Inflammatory macrophage treated with lipopolysaccharide for 1 hour (primary cell): ENCODE measurements at regions not wholly inside any gene's neighbourhood (a gene's known extent, or its start where the extent isn't known, plus 50 kb on each side); places are given as distances from the start of the nearest gene placed in this dataset.
A peak's percentile ranks its signal among the peaks of the same experiment; 100 is the strongest.

Experiments used
- DNase-seq, 2 donors: peaks; one replicate each; pipeline ENCODE4 v3.0.0-alpha.2; 2020 to 2022

DNA sequence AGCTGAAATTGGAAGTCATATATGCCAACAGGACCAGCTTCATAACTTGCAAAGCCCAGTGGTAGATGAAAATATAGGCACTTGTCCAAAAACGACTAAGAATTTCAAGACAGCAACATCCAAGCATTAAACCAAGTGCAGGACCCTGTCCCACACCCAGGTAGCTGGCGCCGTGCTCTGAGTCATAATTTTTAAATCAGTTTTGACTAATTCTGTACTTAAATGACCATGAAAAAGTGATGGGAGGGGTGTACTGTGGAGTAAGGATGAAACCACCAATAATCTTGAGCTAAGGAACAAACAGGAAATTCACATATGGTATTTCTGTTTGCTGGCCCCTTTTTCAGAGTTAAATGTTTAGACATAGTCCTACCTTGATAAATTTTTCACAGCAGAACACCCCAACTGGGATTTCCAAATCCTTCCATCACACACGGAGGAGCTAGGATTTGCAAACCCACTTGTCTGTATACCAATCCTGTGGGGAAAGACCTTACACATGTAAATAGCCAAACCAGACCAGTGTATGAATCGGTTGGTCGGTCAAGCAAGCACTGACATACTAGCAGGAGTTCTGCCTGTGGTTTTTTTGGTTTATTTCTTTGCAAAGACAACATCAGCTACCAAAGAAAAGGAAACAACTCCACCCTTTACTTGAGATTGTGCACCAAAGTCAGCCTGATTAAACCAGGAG, 235.7 kb upstream of the RAB4A start:
- DNase-seq, result no peak

DNA sequence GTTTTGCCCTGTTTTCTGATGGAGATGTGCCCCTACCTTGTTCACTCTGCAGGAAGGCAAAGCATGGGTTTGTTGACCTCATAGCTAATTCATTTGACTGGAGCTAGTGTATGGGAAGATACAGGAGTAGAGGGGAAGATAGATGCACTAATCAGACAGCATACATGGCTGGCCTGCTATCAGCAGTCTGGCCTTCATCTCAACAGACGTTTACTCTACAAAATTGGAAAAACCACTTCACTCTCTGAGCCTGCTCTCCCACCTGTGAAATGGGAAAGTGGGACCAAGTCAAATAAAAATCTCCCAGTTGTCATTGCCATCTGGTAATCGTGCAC, 235.2 kb upstream of the RAB4A start:
- DNase-seq, result no peak

DNA sequence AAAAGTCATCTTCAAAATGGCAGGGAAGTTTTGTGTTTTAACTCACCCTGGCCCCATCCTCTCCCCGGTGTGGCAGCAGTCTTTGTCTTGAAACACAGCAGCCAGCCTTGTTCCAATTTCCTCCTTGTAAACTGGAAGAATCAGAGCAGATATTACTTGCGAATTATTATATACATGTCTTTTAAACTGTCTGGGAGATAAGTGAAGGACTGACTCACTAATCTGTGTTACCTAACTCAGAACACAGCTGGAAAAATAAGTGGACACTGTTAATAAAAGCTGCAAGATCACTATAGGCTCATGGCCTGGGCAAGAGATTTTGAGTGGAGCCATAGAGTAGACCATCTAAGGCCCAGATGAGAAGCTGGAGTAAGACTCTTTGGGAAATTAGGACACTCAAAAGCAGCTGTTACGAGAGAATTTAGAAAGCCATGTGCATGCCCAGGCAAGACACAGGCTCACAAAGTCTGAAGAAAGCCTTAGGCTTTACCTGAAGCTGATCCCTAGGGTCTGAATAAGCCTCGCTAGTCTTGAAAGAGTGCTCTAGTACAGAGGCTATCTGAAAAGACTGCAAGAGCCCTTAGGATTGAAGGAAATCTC, 233.0 kb upstream of the RAB4A start:
- no peak for DNase-seq

DNA sequence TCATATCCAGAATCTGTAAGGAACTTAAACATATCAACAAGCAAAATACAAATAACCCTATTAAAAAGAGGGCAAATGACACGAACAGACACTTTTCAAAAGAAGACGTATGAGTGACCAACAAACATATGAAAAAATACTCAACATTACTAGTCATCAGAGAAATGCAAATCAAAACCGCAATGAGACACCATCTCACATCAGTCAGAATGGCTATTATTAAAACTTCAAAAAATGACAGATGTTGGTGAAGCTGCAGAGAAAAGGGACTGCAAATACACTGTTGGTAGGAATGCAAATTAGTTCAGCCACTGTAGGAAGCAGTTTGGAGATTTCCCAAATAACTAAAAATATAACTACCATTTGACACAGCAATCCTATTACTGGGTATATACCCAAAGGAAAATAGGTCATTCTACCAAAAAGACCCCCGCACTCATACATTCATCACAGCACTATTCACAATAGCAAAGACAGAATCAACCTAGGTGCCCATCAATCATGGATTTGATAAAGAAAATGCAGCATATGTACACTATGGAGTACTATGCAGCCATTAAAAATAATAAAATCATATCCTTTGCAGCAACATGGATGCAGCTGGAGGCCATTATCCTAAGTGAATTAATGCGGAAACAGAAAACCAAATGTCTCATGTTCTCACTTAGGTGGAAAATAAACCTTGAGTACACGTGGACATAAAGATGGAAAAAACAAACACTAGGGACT, 230.1 kb upstream of the RAB4A start:
- DNase-seq, result no peak

DNA sequence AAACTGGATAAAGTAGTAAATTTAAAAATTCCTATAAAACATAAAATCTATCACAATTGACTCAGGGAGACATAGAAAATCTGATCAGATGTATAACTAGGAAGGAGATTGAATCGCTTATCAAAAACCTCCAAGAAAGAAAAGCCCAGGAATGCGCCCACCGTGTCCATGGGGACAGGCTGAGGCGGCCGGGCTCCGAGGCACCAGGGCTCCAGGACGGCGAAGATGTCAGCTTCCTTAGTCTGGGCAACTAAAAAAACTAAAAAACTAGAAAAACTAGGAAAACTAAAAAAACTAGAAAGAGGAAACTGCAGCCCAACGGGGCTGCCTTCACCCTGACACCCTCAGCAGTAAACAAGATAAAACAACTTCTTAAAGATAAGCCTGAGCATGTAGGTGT, 229.0 kb upstream of the RAB4A start:
- no peak for DNase-seq

DNA sequence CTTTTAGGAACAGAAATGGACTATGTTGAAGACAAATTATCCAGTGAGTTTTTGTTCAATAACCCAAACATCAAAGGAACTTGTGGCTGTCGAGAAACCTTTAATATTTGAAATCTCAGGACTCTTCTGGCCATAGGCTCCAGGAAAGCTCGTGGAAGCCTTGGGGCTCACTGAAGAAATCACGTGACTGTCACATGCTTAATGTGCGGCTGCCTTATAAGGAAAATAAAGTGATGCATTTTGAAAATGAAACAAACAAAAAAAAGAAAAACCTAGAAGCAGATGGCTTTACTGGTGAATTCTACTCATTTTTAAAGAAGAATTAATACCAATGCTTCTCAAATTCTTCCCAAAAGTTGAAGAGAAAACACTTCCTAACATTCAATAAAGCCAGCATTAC, 228.4 kb upstream of the RAB4A start:
- DNase-seq, result no peak

DNA sequence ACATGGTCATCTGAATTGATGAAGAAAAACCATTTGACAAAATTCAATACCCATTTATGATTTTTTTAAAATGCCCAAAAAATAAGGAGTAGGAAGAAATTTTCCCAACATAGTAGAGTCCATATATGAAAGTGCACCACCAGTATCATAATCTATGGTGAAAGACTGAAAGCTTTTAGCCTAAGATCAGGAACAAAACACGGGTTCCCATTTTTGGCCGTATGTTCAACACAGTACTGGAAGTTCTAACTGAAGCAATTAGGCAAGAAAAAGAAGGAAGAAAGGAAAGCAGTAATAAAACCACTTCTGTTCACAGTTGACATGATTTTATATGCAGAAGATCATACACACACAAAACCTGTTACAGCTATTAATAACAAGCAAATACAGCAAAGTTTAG, 227.8 kb upstream of the RAB4A start:
- peak; percentile 67 to 71 for DNase-seq

DNA sequence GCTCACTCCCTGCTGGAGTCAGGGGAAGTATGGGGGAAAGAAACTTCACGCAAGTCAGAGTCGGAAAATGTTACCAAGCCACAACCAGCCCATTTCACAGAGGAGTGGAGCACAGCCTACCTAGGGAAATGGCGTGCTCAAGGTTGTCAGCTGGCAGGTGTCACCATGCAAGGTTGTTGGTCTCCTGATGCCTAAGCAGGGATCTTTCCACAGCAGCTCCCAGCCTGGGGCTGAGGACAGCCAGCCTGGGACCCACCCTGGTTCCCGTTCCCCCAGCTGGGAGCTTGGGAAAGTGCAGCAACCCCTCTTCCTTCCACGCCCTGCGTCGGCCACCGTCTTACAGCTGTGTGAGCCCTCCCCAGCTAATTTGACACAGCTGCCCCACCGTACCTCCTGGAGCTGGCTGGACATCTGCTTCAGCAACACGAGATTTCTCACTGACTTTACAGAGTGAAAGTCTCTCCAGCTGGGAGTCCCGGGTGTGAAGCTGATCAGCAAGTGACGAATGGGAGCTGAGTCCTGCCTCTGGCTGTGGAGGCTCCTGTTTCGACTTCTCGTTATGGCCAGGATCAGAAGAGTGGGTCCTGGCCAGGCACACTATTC, 224.6 kb upstream of the RAB4A start:
- no peak for DNase-seq

DNA sequence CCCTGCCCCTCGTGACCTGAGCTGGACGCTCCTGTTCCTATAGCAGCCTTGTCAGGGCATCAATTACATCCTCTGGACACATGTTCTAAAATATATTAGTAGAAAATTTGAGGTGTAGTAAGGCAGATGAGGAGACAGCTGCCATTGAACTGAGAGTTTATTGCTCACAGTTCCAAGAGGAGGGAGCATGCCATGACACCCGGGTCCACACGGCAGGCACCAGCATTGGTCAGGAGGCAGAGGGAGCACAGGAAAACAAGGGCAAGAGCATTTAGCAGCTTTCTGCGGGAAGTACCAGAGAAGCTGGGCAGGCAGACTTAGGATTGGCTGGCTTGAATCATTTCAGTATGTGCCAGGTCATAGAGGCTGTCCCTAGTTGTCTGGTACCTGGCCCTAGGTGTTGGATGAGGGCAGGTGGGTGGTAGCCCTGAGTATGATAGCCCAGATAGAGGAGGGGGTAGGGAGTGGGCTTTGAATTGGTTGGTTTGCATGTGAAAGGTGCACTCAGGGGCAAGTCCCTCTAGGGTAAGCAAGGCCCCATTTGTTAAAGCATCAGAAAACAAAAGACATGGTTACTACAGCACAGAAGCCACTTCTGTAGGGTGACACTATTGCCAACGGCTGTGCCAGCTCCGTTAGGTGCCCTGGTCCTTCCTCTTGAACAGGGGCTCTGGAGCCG, 223.6 kb upstream of the RAB4A start:
- no peak for DNase-seq

DNA sequence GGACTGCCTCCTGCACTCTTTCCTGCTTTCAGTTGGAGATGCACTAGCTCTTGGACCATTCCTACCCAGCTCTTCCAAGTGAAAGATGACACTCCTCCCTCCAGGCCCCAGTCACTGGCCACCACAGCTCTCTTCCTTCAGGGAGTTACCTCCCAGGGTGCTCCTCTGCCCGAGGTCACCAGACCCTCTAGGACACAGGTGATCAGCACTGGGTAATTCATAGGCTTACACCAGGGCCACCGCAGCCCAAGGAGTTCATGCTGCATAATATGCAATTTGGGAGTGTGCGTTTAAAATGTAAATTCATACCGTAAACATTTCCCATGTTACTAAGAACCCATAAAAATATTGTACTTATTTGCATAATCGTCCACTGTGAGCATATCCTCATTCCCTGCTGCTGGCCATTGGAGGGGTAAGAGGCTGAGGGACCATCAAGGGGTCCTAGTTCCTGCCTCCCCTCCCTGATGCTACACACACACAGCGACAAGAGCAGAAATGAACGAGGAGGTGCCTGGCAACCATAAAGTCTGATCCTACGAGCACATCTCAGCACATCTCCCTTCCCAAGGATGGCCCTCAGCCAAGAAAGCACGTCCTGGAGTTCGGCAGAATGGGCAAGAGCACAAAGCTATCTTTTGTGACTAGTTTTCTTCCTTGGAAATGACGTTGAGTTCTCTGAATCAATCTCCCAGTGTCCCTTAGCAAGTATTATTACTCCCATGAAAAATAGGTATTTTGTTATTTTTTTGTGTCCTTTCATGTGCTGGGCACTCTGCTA, 222.9 kb upstream of the RAB4A start:
- no peak for DNase-seq

DNA sequence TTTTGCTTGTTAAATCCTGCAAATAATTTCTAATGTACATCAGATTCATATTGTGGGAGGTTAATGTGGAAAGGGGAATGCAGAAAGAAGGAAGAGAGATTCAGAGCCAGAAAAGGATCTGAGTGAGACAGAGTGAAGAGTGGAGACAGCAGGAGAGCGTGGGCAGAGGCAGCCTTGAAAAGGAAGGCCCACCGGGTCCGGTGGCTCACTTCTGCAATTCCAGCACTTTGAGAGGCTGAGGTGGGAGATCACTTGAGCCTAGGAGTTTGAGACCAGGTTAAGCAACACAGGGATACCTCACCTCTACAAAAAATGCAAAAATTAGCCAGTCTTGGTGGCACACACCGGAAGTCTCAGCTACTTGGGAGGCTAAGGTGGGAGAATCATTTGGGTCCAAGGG, 222.0 kb upstream of the RAB4A start:
- DNase-seq, result no peak

DNA sequence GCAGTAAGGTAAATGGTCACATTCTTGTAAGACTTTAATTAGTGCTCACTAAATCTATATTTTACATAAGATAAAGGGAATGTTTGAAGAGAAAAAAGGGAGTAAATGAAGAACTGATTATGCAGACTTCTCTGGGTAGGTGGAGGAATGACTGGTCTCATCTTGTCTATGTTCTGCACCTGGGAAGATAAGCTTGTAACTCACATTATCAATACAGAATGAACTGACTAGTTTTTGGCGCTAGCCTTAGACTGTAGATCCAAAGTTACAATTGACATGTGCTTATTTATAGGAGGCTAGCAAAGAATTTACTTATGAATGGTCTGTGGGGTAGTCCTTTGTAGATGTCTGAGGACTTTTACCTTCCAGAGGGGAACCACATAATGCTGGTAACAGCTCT, 214.9 kb upstream of the RAB4A start:
- DNase-seq, result no peak

DNA sequence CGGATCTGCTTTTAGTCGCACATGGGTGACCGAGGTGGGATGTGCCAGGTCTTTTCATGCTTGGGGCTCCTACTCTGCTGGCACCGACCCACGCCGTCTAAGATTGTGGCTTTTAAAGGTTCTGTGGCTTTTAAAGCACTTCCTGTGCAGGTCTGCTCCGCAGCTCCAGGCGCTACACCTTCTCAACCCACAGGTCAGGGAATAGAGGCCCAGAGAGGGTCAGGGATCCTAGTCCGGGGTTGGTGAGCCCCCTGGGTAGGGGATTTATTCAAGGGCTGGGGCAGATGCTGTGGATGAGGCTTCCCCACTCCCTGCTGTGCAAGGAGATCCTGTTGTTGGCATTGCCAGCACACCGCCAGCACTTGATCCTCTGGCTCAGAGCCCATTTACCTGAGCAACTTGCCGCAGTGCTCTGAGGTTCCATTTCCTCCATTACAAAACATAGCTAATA, 212.8 kb upstream of the RAB4A start:
- DNase-seq, result no peak

DNA sequence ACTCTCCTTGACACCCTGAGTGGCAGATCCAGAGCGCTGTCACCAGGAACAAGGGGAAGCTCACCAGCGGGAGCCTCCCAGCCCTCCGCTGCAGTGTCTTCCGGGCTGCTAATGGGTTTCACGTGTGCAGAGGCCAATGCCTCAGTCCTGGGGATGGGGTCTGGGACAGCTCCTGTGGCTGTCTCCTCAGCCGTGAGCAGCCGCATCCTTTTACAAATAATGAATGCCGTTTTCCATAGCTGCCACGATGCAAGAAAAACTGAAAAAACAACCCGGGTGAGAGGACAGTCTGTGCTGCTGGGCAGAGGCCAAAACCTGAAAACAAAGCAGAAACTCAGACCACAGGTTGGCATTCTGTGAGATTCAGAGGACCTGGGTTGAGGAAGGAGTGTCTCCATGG, 212.2 kb upstream of the RAB4A start:
- no peak for DNase-seq

DNA sequence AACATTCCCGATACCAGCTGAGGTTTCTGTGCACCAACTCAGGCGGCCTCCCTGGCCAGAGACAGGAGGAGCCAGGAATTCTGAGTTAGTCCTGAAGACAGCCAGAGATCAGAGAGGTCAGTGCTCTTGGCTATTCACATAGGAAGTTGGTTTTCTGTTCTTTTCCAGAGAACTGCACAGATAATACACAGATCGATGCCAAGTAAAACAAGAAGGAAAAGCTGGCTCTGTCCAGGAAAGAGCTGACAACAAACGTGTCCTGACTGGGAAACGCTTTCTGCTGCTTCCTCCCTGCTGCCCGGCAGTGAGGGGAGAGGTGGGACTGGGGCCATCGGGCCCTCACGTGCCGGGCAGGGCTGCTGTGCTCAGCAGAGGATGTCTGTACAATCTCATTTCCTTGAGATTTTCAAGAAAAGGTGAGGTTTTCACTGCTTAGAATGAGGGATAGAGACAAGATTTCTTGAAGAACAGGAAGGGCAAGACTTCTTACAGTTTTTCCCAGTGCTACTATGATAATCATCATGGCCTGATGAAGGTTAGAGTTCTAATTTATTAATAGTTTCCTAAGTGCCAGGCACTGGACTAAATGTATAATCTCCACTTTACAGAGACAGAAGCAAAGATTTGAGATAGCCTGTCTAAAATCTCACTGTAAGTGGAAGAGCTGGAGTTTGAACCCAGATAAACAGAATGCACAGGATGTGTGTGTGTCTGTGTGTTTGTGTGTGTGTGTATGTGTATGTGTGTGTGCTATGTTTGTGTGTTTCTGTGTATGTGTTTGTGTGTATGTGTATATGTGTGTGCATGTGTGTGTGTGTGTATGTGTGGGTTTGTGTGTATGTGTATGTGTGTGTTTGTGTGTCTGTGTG, 211.0 kb upstream of the RAB4A start:
- no peak for DNase-seq

DNA sequence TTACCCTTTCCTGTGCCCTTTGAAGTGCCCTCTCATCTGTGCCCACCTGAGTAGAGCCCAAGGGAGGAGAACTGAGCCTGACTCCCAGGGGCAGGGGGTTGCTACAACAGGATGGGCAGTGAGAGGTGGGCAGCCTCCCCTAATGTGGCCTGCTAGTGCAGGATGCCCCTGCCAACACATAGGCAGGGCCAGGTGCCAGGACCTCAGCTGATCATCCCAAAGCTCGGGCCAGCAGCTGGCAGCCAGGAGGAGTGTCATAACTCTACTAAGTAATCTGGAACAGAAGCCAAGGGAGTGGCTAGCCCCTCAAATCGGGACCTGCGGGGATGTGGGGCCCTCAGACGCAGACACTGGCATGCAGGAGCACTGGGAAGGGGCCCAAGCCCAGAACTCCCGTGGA, 208.8 kb upstream of the RAB4A start:
- no peak for DNase-seq

DNA sequence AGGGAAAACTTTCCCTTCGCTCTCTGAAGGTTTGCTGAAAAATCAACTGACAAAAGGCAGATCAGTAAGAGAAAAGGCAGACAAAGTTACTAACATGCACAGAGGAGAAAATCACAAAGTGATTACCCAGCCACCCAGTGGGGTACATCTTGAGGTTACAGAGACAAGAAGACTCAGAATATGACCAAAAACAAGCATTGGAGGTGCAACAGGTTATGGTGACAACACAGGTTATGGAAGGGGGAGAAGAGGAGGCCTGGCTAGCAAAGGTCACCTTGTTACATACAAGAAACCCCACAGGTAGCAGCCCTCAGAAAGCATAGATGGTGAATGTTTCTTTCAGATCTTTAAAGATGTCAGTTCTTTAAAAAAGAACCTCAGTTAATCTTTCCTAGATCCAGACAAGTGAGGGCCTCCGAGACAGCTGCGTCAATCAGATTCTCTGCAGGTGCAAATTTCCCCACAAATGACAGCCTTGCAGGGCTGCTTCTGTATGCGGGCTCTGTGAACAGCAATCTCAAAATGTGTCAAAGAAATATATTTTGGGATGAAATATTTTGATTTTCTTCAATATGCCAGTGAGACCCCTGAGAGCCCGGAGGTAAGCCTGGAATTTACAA, 207.6 kb upstream of the RAB4A start:
- DNase-seq, result no peak

DNA sequence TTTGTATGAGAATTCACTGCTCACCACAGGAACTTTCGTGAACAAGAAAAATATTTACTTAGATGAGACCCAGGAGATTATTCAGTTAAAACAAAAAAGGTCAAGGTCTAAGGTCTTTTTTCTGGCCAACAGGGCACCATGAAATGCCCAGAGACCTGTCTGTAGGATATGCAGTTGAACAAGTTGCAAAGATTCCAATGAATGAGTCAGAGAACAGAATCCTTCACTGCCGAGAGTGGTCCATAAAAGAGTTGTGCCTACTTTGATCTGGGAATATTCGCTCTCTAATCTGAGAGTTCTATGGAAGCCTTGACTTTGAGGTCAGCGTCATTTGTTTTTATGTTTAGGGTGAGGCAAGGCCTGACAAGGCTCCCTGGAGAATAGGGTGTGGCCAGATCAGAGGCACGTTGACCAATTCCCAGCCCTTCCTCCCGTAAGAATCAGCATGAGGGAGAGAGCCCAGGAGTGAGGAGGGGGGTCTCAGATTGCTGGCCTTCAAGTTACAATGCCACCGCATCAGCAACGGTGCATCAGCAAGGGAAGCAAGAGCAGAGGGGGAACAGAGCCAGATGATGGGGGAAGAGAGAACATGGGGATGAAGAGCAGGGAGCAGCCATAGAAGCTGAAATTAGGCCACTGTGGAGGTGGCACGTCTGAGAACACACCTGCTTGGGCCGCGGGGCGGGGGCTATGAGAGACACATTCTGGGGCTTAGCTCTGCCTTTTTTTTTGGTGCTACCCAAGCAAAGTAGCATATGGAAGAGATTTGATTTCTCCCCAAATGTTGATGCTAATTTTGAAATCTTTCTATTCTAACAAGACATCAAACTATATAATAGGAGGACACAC, 206.4 kb upstream of the RAB4A start:
- DNase-seq, result no peak

DNA sequence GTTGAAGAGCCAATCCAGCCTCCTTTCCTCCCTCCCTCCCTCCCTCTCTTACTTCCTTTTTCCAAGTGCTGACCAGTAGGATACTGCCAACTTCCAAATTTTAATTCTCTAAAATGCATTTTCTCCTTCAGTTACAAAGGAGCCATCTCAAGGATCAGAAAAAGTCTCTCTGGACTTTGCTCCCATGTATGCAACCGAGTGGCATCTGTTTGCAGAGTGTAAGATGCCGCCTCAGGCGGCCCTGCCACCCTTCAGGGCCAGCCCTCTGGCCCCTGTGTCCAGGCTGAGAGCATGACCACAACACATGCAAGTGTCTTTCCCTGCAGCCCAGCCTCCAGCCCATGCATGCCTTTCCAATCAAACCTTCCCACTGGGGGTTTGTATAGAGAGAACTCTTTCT, 205.3 kb upstream of the RAB4A start:
- no peak for DNase-seq

DNA sequence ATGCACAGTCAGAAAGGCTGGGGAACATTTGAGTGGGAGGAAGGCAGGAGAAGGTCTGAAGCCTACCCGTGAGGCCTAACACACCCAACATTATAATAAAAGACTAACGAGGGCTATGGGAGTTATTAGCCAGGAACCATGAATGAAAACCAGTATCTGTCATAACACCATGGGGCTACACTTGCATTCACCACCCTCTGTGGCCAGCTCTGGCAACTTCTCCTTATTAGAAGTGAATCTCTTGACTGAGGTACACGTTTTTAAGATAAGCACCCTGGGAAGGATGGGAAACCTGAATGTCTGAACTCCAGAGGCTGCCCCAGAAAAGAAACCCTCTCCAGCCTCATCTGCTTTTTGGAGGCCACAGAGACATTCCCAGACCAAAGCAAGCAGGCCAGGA, 204.3 kb upstream of the RAB4A start:
- no peak for DNase-seq
